ENCODE measurements at regions not wholly inside any gene's neighbourhood (a gene's known extent, or its start where the extent isn't known, plus 50 kb on each side); places are given as distances from the start of the nearest gene placed in this dataset.

- H3K4me3 ChIP-seq (replicated peaks; ENCODE audit: low read depth, low read length) = no peak overlapping the region
- H3K36me3 ChIP-seq (ENCODE audit: control insufficient read depth, insufficient read depth, low read length) = no peaks in the 10 kb centered on the region
- no peak for TF ChIP-seq CTCF (IDR thresholded peaks at IDR 0.05; ENCODE audit: insufficient read depth, low read length, poor library complexity, severe bottlenecking)
- H3K27me3 ChIP-seq (replicated peaks; ENCODE audit: control insufficient read depth, insufficient read depth, low read length) = no peaks in the 10 kb centered on the region
- no peak for DNase-seq (ENCODE audit: extremely low read depth, insufficient read length)
Observed at GRCh38 chr1:79681382-79681781, 674.9 kb upstream of the ADGRL4 start.

GRCh38 chr1:79679916-79680315, 673.4 kb upstream of the ADGRL4 start:
- no peaks in the 10 kb centered on the region for H3K36me3 ChIP-seq (ENCODE audit: control insufficient read depth, insufficient read depth, low read length)
- no peak for TF ChIP-seq CTCF (IDR thresholded peaks at IDR 0.05; ENCODE audit: insufficient read depth, low read length, poor library complexity, severe bottlenecking)

DNA sequence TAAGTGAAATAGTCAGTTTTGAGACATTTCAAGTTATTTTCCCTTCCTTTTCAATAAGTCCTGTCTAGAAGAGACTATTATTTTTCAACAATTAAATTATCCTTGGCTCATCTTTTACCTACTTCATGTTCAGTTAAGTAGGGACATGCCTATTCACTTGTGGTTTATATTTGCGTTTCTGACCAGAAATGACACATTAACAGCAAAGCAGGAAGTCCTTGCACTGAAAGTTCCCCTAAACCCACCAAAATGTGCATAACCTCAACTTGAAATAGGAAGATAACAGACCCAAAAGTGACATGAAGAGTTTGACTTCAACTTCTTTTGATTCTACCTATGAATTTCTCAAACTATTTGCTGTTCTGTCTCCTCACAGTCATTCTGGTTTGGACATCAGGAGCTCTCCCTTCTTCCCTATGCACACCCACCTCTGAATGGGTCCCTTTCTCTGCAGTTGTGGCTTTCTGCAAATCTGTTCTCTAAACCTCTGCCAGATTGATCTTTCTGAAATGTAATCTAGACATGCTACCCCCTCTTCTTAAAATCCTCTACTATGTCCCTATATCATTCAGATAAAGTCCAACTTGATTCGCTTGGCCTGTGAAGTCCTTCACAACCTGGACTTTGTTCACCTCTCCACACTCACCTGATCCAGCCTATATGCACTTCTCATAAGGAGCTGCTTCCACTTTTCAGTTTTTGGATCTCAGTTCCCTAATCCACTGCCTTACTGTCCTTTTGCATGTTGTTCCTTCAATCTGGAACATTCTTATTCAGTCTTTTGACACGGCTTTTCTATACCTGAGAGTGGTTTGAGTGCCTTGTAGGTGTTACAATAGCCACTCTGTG, 661.5 kb upstream of the ADGRL4 start:
- no peak for TF ChIP-seq CTCF (IDR thresholded peaks at IDR 0.05; ENCODE audit: insufficient read depth, low read length, poor library complexity, severe bottlenecking)
- H3K4me3 ChIP-seq (replicated peaks; ENCODE audit: low read depth, low read length) = no peak overlapping the region
- H3K27me3 ChIP-seq (replicated peaks; ENCODE audit: control insufficient read depth, insufficient read depth, low read length) = no peaks in the 10 kb centered on the region
- no peaks in the 10 kb centered on the region for H3K36me3 ChIP-seq (ENCODE audit: control insufficient read depth, insufficient read depth, low read length)
- DNase-seq (ENCODE audit: extremely low read depth, insufficient read length) = peak; percentile 26

More at GRCh38 chr1:79679916-79680315, 673.4 kb upstream of the ADGRL4 start:
- no peak for DNase-seq (ENCODE audit: extremely low read depth, insufficient read length)
- Histone ChIP-seq H3K27me3 (replicated peaks; ENCODE audit: control insufficient read depth, insufficient read depth, low read length) (no peaks in the 10 kb centered on the region), H3K4me3 (replicated peaks; ENCODE audit: low read depth, low read length) (no peak overlapping the region)

DNA sequence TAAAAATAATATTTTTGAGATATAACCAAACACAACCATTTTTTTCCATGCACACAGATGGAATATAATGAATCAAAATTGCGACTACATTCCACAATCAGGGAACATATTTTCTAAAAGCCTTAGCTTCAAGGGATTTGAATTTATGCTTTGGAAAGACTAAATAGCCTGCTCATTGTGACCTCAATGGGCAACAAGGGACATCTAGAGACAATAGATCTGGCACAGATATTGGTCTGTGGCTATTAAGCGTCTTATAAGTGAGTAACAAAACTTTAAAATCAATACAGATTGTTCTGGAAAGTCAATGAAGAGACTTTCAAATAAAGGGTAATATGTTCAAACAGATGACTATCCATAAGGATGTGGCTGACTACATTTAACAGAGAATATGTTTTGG, 660.6 kb upstream of the ADGRL4 start:
- DNase-seq (ENCODE audit: extremely low read depth, insufficient read length) = no peak
- no peaks in the 10 kb centered on the region for H3K27me3 ChIP-seq (replicated peaks; ENCODE audit: control insufficient read depth, insufficient read depth, low read length)
- H3K4me3 ChIP-seq (replicated peaks; ENCODE audit: low read depth, low read length) = no peak overlapping the region
- TF ChIP-seq CTCF (IDR thresholded peaks at IDR 0.05; ENCODE audit: insufficient read depth, low read length, poor library complexity, severe bottlenecking) = no peak
- no peaks in the 10 kb centered on the region for H3K36me3 ChIP-seq (ENCODE audit: control insufficient read depth, insufficient read depth, low read length)

GRCh38 chr1:79663916-79664315, 657.4 kb upstream of the ADGRL4 start:
- DNase-seq (ENCODE audit: extremely low read depth, insufficient read length) = no peak
- Histone ChIP-seq H3K36me3 (ENCODE audit: control insufficient read depth, insufficient read depth, low read length) (no peaks in the 10 kb centered on the region), H3K4me3 (replicated peaks; ENCODE audit: low read depth, low read length) (no peak overlapping the region), H3K27me3 (replicated peaks; ENCODE audit: control insufficient read depth, insufficient read depth, low read length) (no peaks in the 10 kb centered on the region)
- TF ChIP-seq CTCF (IDR thresholded peaks at IDR 0.05; ENCODE audit: insufficient read depth, low read length, poor library complexity, severe bottlenecking) = no peak

All from GM06990 (cell line).